HG03565 (cell line): ENCODE measurements at regions not wholly inside any gene's neighbourhood (a gene's known extent, or its start where the extent isn't known, plus 50 kb on each side); places are given as distances from the start of the nearest gene placed in this dataset.
"Not testable (repeated sequence)": the region's sequence is repeated elsewhere in the genome, so short reads cannot be mapped to it uniquely, and the experiment has no call there.

Source experiments
- ATAC-seq: cut with Tn5 transposase; IDR thresholded peaks from one replicate; pipeline ENCODE4 v1.9.1; 2021; ENCODE audit warnings: mild to moderate bottlenecking, moderate library complexity; ENCODE audit not compliant: unreplicated experiment

DNA sequence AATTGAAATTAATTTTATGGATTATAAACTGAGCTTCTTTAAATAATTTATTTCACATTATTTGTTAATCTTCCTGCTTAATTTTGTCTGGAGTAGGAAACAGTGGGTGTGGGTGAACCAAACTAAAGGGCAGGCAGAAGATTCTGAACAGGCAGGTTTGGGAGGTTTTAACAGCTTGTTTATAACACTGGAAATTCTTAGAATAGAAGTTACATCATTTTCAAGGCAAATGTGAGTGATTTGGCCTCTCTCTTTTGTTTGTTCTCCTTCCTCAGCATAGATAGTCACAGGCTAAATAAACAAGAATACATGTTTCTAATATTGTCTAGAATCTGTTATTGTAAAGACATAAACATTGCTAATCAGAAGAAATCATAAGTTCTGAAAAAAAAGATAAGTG lies 970.9 kb upstream of the NUDT12 start:
- no peak for ATAC-seq

DNA sequence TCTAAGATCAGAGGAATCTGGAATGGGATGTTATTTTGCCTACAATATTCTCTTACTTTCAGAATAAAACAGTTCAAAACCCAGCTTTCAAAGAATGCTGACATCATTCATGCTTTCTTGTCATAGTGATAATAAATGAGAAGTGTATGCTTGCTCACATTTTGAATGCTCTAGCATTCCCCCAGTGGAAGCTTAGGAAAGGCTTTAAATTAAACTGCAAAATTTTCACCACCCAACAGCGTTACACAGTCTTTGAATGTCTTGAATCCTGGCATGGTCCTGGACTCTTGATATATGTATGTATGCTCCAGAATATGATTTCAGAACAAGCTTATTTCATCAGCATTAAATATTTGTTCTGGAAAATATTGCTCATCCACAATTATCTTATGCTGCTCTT lies 964.3 kb upstream of the NUDT12 start:
- ATAC-seq: no peak

DNA sequence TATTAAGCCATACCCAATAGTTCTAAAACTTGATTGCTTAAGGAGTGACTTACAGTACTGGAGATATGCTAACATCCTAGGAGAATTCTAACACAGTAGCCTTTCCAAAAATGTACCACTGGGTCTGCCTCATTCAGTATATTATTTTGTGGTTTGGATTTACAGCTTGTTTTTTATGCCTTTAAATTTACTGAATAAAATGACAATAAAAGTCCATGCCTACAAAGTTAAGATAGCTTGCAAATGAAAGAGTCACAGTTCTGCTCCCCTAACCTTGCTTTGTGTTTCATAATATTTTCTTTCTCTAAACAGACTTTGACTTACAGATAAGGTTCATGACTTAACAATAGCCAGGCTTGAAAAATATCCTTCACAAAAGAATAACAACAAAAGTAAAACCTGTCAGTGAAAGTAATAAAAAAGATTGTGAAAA lies 951.1 kb upstream of the NUDT12 start:
- no peak for ATAC-seq

DNA sequence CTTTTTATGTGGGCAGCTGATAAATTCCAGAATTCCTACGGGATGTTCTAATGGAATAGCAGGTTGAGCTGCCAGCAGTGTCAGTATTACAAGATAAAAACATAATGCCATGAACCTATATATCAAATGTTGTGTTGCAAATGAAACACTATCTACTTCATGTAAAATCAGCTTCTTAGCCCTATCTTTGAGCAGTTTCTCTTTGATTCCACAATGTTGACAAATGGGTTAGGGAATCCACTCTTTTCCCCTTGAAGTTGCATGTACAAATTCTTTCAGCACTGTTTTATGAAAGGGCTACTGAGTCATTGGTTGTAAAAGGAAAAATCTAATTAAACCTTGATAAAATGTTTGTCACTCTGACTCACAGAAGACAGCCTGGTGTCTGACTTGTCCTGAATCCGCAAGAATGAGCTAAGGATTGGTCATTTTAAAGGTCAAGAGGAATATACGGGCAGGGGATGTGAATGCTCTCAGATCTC lies 950.6 kb upstream of the NUDT12 start:
- no peak for ATAC-seq

DNA sequence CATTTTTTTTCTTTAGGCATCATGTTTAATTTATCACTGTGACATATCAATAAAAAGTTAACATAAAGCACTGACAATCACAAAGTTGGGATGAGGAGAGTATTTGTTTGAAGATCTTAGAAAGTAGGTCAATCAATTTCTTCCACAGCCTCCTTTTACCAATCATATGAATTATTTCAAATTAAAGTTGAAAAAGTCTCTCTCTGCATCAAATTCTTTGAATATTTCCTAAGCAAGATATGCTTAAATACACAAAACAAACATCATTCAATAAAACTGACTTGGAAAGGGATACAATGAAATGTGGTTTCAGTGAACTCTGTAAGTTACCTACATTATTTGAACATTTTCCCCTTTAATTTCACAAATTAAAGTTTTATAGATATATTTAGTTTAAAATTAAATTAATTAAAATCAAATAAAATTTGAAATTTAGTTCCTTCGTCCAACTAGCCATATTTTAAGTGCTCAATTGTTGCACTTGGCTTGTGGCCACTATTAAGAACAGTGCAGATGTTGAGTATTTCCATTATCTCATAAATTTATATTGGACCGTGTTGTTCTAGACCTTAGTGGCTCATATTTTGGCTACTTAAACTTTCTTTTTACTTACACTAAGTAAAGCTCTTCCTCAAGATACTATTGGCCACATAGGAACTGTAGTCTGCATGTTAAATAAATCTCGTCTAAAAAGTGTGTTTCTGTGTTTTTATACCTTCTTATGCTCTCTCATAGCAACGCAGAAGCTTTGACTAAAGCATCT lies 949.7 kb upstream of the NUDT12 start:
- no peak for ATAC-seq

DNA sequence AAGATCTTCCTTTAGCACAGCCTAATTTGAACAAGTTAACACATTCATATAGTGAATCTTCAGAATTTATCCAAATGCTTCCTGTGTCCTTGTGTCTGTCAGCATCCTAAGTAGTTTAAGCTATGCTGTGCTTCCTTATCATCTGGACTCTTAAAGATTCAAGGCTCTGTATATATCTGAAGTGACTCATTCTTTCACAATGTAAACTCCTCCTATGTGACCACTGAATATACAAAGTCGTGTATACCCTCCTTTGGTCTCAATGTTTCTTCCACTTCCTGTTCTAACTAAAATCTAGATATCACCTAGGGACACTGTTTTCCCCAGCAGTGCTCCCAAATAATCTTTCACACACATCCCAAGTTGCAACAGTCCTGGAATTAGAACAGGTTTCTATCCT lies 935.7 kb upstream of the NUDT12 start:
- ATAC-seq: no peak

DNA sequence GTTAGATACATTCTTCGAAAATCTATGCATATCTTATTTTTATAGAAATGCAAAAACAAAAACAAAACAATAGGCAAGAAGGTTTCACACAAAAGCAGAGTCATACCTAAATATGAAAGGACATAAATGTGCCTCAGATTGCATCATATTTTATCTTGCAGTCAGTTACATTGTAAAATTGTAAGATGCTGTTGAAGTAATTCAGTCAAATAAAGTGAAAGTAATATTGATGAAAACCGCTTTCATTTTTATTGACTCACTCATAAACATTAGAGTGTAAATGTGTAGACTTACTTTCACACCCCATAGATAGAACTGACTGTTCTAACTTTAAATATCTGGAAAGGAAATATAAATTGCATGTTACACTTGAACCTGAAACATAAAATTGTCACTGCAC lies 931.5 kb upstream of the NUDT12 start:
- ATAC-seq: no peak

DNA sequence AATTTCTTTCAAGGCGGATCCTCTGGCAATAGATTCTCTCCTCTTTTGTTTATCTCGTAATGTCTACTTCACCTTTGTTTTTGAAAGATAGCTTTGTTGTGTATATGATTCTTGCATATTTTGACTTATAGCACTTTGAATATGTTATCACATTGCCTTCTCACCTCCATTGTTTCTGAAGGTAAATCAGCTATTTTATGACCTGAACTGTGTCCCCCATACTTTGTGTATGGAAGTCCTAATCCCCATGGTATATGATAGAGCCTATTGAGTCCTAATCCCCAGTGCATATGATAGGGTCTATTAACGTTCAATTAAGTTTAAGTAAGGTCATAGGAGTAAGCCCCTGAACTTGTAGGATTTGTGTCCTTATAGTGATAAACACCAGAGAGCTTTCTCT lies 910.2 kb upstream of the NUDT12 start:
- ATAC-seq: no peak

DNA sequence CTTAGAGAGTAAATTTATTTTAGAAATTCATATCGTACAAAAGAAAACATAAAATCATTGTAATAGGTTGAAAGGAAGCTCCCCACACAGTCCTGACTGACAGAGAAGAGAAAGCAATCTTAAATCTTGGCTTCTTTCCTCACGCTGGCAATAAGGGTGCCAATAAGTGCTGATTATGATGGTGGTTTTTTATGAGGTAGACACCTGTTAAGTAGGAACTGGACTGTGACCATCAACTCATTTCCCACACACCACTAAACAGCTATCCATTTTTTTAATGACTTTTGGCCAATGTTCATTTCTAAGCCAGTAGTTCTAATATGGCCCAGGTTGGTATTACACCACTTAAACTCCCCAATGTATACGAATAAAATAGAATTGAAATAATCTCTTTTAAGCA lies 893.5 kb upstream of the NUDT12 start:
- ATAC-seq: no peak

DNA sequence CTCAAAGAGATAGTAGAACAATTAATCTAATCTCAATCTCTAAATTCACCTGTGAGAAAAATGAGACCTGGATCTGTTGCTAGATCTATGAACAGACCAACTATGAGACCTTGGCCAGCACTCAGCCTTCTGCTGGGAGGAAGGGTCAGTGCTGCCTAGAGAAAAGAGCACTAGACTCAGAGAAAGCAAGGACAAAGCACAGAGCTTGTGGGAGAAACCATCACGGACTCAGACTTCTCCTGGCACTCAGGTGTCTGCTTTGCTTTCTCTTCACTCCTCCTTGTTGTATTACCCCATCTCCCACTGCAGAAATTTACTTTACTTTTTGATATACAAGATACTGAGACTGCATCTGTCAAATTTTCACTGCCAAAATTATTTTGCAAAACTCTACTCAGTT lies 890.0 kb upstream of the NUDT12 start:
- ATAC-seq: no peak

DNA sequence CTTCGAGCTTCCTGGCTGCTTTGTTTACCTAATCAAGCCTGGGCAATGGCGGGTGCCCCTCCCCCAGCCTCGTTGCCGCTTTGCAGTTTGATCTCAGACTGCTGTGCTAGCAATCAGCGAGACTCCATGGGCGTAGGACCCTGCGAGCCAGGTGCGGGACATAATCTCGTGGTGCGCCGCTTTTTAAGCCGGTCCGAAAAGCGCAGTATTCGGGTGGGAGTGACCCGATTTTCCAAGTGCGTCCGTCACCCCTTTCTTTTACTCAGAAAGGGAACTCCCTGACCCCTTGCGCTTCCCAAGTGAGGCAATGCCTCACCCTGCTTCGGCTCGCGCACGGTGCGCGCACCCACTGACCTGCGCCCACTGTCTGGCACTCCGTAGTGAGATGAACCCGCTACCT lies 889.3 kb upstream of the NUDT12 start:
- not testable (repeated sequence) for ATAC-seq

DNA sequence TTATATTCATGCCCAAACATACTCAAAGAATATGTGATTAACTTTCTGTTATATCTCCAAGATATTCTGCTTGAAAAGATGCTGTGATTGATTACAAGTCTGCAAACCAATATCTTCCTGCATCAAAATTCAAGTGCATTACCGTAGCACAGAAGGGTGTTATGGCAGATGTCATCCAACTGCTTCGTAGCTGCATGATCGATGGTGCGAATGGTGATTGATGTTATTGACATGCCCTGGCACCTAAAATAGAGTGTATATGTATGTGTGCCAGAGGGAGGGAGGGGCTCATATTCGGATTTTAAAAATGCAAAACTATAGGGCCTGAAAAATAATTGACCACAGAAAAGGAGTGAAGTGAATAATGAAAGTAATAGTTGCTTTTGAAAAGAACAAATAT lies 882.1 kb upstream of the NUDT12 start:
- no peak for ATAC-seq

DNA sequence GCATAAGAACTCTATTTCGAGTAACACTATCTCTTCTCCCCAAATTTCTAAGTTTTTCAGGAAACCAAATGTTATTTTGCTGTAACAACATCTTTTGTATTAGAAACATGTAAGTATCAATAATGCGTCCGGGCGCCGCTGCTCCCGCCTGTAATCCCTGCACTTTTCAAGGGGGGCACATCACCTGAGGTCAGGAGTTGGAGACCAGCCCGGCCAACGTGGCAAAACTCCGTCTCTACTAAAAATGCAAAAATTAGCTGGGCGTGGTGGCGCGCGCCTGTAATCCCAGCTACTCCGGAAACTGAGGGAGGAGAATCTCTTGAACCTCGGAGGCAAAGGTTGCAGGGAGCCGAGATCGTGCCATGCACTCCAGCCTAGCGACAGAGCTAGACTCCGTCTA lies 881.1 kb upstream of the NUDT12 start:
- no peak for ATAC-seq

DNA sequence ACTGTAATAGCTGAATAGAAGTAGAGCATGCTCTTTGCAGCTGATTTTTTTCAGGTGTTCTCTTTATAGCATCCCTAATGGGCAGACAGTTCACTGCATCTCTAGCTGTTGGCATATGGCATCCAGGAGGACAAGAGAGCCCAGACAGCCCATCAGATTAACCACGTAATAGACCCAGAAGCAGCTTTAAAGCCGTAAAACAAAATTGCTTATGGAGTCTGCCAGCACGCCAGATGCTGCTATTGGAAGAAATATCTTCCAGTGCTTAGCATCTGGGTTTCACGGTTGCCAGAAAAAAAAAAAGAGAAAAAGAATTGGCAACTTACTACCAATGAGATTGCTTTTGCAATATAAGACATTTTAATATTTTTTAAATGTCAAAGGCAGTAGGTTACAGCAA lies 869.4 kb upstream of the NUDT12 start:
- ATAC-seq: no peak

DNA sequence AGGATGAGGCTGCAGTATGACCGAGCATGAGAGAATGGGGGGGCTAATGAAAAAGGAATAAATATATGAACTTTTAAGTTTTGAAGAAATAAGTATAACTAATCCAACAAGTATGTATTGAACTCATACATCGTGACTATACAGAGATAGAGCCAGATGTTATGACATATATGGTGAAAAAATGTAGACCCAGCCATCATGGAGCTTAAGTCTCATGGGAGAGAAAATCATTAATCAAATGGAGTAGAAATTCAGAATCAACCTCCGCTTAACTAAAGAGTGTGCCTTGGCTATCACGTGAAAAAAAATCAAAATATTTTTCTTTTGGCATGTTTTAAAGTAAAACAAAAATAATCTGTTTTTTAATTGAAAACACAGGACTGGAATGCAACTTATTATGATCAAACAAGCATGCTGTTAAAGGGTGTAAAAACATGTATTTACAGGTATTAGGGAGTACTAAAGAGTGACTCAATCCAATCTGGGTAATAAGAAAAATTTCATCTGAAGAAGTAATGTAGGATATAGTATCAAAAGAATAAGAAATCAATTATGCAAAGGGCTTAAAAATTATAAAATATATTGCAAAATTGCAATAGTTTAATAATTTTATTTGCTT lies 868.5 kb upstream of the NUDT12 start:
- no peak for ATAC-seq

DNA sequence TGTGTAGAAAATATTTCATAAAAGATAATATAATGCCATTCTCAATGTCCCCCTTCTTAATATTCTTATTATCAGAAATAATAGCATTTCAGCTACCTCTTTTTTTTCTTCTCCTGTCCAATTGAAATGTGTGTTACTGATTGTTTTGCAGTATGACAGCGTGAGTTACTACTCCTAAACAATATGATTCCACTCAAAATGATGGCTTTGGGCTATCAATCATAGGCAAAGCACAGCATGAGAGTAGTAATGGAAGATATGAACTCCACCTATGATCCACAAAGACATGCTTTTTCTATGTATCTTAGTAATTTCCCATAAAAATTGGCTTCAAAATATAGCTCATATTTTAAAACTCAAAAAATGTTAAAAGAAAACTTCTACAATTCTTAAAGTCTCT lies 867.3 kb upstream of the NUDT12 start:
- ATAC-seq: no peak

DNA sequence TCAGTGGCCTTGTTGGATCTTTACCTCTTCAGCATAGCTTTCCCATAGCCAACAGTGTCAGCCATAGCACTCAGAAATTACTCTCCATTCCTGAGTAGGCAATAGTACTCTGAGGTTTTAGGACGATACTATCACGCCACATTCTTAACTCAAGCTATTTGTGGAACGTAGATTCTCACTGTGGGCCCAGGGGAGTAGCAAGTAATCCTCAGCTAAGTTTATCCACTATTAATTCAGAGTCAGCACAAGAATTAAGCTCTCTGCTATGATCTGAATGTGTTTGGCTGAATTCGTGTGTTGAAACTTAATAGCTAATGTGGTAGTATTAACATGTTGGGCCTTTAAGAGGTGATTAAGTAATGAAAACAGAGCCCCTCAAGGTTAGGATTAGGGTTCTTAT lies 858.8 kb upstream of the NUDT12 start:
- no peak for ATAC-seq

DNA sequence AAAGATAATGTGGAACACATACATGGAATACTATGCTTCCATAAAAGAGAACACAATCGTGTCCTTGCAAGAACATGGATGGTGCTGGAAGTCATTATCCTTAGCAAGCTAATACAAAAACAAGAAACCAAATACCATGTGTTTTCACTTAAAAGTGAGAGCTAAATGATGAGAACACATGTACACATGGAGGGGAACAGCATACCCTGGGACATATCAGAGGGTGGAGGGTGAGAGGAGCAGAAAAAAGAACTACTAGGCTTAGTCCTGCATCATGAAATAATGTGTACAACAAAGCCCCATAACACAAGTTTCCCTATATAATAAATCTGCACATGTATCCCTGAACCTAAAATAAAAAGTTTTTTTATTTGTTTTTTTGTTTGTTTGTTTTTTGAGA lies 855.5 kb upstream of the NUDT12 start:
- ATAC-seq: no peak

DNA sequence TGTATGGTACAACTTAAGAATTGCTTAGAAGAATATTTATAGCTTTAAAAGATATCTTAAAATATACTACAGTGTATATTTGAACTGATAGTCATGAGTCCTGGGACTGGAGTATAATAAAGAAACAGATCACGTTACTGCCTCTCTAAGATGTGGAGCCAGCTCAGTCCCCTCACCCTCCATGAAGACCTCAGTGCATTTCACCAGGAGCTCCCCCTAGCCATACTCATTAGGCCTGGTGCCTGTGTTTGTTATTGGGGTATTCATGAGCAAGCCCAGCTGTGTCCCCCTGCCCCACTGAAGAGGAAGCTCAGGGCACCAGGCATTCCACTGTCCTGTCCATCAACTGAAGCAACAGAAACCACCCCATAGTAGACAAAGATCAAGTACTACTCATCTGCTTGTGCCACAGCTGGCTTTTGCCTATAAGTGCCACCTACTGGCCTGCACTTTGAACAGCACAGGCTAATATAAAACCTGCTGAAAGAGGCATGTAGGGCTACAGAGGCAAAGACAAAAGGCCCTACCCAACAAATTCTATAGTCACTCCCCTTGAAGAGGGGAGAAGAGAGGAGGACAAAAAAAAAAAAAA lies 850.2 kb upstream of the NUDT12 start:
- ATAC-seq: peak; percentile 63

DNA sequence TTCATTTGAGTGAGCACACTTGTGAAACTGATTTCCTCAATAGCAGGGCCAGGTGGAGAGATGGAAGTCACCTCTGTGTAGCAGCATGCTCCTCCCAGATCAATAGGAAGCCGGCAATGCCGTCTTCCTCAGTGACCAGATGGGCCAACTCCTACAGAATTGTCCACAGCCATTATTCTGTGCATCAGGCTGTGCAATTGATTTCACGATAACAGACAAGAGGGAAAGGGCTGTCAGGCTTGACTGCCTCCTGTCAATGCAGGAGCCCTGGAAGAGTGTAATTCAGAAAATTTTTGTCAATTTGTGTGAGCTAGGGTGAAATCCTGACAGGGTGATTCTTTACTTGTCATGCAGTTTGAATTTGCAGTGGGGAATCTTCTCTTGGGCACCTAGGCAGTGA lies 838.4 kb upstream of the NUDT12 start:
- no peak for ATAC-seq

DNA sequence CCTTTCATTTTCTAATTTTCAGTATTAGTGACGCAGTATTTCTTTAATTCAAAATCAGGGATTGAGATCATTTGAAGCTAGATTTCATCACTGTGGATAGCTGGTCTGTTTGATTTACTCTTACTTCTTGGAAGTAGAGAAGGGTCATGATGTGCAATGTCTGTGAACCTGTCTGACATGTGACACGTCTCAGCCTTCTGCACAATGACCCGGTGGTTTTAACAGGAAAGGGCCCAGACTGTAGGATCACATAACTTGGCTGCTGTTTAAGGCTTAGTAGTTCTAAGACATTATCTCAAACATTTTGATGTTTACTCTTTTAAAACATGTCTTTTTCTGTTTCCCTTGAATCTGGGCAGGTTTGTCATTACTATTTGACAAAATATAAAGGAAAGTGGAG lies 823.3 kb upstream of the NUDT12 start:
- no peak for ATAC-seq

DNA sequence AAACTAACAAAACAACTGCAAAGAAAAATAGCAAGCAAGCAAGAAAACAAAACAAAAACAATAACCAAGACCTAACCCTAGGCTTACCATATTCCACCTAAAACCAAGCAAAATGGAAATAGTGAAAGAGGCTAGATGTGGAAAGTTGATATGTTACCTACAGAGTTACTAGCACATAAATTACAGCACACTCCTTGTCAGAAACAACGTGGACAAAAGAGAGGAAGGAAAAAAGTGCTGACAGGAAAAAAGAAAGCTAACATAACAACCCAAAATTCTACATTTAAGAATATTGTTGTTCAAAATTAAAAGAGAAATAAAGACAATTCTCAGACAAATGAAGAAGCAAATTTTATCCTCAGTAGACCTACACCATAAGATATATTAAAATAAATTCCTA lies 812.8 kb upstream of the NUDT12 start:
- no peak for ATAC-seq
